GM21786 (cell line): ENCODE measurements at regions not wholly inside any gene's neighbourhood (a gene's known extent, or its start where the extent isn't known, plus 50 kb on each side); places are given as distances from the start of the nearest gene placed in this dataset.
"Not testable (repeated sequence)": the region's sequence is repeated elsewhere in the genome, so short reads cannot be mapped to it uniquely, and the experiment has no call there.

Source experiments
- ATAC-seq: cut with Tn5 transposase; IDR thresholded peaks from one replicate; pipeline ENCODE4 v1.9.1; 2021; ENCODE audit not compliant: unreplicated experiment

DNA sequence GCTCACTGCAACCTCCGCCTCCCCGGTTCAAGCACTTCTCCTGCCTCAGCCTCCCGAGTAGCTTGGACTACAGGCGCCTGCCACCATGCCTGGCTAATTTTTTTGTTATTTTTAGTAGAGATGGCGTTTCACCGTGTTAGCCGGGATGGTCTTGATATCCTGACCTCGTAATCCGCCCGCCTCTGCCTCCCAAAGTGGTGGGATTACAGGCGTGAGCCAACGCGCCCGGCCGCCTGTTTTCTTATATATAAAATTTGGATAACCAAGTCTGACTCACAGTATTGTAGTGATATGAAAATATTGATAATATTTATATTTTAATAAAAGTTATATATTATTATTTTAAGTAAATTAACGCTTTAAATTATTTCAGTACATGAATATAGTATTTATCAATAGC, 1821.7 kb downstream of the BRINP3 start:
- not testable (repeated sequence) for ATAC-seq

GRCh38 chr1:188660572-188660971, 1817.1 kb downstream of the BRINP3 start:
- no peak for ATAC-seq

DNA sequence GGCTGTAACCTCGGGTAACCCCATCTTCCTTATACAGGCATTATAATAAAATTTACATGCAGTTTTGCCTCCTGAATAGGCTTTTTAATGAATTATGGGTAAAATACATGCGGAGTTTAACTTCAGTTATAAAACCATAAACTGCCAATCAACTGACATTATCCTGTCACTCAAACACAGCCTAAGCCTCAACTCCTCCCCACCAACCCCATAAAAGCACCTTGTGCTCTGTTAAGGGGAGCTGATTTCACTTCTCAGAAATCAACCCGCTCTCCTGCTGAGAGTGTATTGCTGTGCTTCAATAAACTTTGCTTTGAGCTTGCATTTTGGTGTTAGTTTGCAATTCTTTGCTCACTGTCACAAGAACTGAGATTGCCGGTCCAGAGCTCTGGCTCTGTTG, 1812.2 kb downstream of the BRINP3 start:
- no peak for ATAC-seq

- ATAC-seq: no peak
These were observed 1809.6 kb downstream of the BRINP3 start for GRCh38 chr1:188668083-188668482.

- no peak for ATAC-seq
These were observed 1807.8 kb downstream of the BRINP3 start for GRCh38 chr1:188669728-188670382.

- no peak for ATAC-seq
These were observed 1806.8 kb downstream of the BRINP3 start for GRCh38 chr1:188670837-188671236.

DNA sequence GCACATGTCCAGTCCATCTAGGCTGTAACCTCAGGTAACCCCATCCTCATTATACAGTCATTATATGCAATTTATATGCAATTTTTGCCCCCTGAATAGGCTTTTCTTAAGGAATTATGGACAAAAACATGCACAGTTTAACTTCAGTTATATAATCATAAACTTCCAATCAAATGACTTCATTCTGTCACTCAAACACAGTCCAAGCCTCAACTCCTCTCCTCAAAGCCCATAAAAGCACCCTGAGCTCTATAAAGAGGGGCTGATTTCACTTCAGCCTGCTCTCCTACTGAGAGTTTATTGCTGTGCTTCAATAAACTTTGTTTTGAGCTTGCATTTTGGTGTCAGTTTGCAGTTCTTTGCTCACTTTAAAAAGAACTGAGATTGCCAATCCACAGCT, 1805.5 kb downstream of the BRINP3 start:
- no peak for ATAC-seq

GRCh38 chr1:188689542-188689941, 1788.1 kb downstream of the BRINP3 start:
- no peak for ATAC-seq

DNA sequence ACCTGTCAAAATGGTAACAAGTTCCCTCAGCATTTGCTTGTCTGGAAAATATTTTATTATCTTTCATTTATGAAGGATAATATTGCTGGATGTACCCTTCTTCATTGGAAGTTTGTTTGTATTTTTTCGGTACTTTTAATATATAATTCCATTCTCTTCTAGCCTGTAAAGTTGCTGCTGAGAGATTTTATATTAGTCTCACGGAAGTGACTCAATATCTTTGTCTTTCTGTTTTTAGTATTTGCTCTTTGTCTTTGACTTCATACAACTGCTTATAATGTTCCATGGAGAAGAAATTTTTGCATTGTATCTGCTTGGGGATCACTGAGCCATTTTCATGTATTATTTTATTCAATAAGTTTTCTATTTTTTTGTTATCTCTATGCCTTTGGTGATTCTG, 1777.5 kb downstream of the BRINP3 start:
- ATAC-seq: no peak

GRCh38 chr1:188706742-188707141, 1770.9 kb downstream of the BRINP3 start:
- ATAC-seq: no peak

- no peak for ATAC-seq
These were observed 1768.7 kb downstream of the BRINP3 start for GRCh38 chr1:188708795-188709535.

- no peak for ATAC-seq
These were observed 1762.1 kb downstream of the BRINP3 start for GRCh38 chr1:188715566-188715965.

- no peak for ATAC-seq
These were observed 1757.9 kb downstream of the BRINP3 start for GRCh38 chr1:188719735-188720134.

DNA sequence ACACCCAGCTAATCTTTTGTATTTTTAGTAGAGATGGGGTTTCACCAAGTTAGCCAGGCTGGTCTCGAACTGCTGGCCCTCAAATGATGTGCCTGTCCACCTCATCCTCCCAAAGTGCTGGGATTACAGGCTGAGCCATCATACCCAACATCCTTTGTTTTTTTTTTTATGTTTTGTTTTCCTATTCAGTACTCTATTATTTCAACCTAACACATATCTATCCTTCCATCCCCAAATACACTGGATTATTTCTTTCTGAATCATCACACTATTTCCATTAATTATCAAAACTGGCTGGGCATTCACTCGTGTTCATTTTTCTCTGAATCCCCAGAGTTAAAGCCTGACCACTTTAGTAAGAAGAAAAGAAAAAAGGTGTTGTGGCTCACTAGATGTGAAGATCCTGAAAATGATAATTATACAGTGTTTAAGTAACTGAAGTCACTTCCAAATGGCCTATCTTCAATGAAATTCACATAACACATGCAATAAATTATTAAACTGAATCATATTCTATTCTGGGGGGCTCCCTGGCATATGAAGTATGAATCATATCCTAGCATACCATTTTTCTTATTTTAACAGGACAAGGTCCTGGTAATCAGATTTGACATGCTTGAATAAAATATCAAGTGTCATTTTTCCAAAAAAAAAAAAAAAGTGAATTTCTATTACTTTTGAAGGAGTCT, 1754.2 kb downstream of the BRINP3 start:
- ATAC-seq: no peak

GRCh38 chr1:188729039-188729438, 1748.6 kb downstream of the BRINP3 start:
- no peak for ATAC-seq

DNA sequence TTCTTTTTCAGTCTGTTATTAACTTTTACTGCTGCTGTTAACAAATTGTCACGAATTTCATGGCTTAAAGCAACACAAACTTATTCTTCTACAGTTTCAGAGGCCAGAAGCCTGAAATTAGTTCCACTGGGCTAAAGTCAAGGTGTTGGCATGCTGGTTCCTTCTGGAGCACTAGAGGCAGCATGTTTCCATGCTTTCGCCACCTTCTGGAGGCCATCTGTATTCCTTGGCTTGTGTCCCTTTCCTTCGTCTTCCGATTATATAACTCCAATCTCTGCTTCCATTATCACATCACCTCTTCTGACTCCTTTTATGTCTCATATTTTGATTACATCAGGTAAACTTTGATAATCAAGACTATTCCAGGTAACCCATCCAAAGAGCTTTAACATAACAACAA, 1742.1 kb downstream of the BRINP3 start:
- ATAC-seq: no peak

- ATAC-seq: not testable (repeated sequence)
These were observed 1728.4 kb downstream of the BRINP3 start for GRCh38 chr1:188749275-188749674.

DNA sequence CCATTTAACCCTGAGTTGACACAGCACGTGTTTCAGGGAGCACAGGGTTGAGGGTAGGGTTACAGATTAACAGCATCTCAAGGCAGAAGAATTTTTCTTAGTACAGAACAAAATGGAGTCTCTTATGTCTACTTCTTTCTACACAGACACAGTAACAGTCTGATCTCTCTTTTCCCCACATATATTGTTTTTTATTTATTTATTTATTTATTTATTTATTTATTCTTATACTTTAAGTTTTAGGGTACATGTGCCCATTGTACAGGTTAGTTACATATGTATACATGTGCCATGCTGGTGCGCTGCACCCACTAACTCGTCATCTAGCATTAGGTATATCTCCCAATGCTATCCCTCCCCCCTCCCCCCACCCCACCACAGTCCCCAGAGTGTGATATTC, 1725.6 kb downstream of the BRINP3 start:
- not testable (repeated sequence) for ATAC-seq

DNA sequence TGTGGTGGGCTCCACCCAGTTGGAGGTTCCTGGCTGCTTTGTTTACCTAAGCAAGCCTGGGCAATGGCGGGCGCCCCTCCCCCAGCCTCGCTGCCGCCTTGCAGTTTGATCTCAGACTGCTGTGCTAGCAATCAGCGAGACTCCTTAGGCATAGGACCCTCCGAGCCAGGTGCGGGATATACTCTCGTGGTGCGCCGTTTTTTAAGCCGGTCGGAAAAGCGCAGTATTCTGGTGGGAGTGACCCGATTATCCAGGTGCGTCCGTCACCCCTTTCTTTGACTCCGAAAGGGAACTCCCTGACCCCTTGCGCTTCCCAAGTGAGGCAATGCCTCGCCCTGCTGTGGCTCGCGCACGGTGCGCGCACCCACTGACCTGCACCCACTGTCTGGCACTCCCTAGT, 1719.9 kb downstream of the BRINP3 start:
- not testable (repeated sequence) for ATAC-seq

DNA sequence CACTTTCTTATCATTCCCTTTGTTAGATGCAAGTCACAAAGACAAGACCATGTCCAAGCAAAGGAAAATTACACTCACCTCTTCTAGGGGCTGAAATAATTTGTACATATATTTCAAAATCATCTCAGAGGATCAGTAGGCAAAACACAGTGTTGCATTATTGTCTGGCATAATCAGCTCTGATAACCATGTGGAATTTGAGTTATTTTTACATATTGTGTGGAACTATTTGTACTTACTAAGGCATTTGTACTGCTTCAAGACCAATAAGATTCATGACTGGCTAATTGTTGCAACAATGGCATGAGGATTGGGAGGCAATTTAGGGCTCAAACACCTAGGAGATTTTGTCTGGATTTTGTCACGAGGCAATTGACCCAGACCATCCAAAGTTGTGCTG, 1716.4 kb downstream of the BRINP3 start:
- no peak for ATAC-seq

DNA sequence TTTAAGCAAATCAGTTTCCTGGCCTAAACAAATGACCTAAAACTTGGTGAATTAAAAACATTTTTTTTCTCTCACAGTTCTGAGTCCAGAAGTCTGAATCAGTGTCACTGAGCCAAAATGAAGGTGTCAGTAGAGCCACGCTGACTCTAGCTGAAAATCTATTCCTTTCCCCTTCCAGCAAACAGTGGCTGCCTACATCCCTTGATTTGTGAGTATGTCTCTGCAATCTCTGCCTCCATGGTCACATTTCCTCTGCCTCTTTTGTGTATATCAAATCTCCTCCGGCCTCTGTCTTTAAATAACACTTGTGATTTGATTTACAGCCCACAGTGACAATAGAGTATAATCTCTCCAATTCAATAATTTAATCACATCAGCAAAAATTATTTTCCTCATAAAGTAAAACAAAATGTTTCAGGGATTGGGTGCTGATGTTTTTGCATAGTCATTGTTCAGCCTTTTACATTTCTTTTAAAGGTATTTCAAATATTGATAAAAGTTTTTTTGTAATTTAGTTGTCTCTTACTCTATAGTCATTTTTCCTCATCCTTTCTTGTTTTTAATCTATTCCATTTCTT, 1715.4 kb downstream of the BRINP3 start:
- ATAC-seq: no peak

GRCh38 chr1:188763541-188763940, 1714.1 kb downstream of the BRINP3 start:
- no peak for ATAC-seq
